Activated CD8-positive, alpha-beta memory T cell treated with anti-CD3 and anti-CD28 coated beads for 24 hours (primary cell): ENCODE measurements at regions not wholly inside any gene's neighbourhood (a gene's known extent, or its start where the extent isn't known, plus 50 kb on each side); places are given as distances from the start of the nearest gene placed in this dataset.
"Not testable (repeated sequence)": the region's sequence is repeated elsewhere in the genome, so short reads cannot be mapped to it uniquely, and the experiment has no call there.

Source experiments
- DNase-seq: peaks from one replicate; pipeline ENCODE4 v3.0.0-alpha.2; 2020

DNA sequence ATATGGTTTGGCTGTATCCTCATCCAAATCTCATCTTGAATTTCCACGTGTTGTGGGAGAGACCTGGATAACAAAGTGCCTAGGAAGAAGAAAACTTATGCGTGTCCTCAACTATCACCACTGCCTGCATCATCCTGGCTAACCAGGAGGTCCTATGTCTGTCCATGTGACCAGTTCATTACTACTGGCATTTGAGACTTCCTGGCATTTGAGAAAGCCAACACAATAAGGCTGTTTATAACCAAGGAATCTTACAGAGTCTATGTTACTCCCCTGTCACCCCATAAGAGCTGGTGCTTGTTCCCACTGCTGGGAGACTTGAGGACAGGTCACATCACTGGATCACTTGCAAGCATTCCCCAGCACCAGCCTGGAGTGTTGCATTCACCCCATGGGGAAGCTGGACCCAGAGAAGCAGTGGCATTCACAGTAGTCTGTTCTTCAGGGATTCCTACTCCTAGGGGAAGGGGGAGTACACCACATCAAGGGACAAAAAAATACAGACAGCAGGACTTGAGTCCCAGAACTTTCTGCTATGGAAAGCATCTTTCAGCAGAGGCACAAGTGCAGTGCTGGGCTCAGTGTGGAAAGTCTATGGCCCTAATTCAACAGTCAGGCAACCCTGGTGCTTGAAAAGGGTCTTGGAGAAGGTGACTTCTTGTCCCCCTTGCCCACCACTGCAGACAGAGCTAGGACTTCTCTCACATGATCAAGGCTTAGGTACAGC is 717.1 kb downstream of the SEMA5A start:
- DNase-seq: no peak

- DNase-seq: no peak
Measured at GRCh38 chr5:8829323-8830029, 716.4 kb downstream of the SEMA5A start.

- DNase-seq: no peak
Measured at GRCh38 chr5:8831251-8831650, 714.6 kb downstream of the SEMA5A start.

- DNase-seq: no peak
Measured at GRCh38 chr5:8831854-8832253, 714.0 kb downstream of the SEMA5A start.

- no peak for DNase-seq
Measured at GRCh38 chr5:8839361-8840055, 706.4 kb downstream of the SEMA5A start.

DNA sequence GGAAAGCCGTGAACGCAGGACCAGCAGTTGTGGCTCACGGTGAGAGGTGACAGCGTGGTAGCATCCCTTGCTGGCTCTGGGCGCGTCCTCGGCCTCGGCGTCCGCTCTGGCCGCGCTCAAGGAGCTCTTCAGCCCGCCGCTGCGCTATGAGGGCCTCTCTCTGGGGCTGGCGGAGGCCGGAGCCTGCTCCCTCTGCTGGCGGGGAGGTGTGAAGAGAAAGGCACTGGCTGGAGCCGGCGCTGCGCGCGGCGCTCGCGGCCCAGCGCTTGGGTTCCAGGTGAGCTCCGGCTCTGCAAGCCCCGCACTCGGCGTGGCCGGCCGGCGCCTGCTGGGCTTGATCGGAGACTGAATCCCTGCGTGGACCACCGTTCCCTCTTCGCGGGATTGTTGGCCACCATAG is 705.6 kb downstream of the SEMA5A start:
- DNase-seq: no peak

GRCh38 chr5:8840746-8841145 is 705.1 kb downstream of the SEMA5A start:
- DNase-seq: not testable (repeated sequence)

GRCh38 chr5:8842971-8843551 is 702.8 kb downstream of the SEMA5A start:
- DNase-seq: no peak

DNA sequence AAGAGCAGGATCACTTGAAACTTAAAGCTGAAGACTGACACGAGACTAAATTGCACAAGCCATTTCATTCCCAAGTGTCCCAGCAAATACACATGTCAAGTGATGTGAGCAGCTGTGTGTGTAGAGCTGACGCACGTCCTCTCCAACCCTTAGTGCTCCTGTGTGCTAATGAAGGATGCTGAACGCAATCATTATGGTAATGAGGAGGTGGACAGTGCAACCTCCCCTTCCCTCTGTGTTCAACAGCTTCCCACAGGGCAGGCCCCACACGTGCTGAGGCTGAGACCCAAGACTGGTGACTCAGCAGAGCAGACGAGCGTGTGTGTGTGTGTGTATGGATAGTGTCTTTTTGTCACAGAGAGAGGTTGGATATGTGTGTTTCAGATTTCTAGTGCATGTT is 702.1 kb downstream of the SEMA5A start:
- no peak for DNase-seq

- DNase-seq: no peak
Measured at GRCh38 chr5:8844206-8844605, 701.7 kb downstream of the SEMA5A start.

- no peak for DNase-seq
Measured at GRCh38 chr5:8844847-8845246, 701.0 kb downstream of the SEMA5A start.

GRCh38 chr5:8845296-8845695 is 700.6 kb downstream of the SEMA5A start:
- DNase-seq: no peak

GRCh38 chr5:8848366-8848765 is 697.5 kb downstream of the SEMA5A start:
- no peak for DNase-seq

DNA sequence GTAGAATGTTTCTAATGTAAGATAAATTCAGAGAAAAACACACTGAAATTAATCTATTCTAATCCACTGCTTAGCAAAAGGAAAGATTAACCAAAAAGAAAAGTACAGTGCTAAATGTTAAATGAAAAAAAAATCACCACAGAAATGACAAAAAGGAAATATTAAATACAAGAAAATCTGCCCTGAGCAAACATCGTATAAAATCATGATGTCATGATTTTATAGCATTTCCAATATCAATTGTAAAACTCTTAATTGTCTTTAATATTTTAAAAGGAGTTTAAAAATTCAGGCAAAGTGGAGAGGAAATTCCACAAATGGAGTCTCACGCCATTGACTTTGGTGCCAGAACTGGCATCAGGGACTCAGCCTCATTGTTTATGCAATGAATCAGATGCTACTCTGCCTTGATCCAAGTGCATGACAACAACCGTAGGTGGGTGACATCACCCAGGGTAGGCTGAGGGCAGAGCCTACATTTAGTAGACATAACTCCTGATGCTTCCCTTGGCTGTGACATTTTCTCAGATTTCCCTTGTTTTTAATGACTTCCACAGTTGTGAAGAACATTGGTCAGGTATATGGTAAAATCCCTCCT is 696.8 kb downstream of the SEMA5A start:
- no peak for DNase-seq

DNA sequence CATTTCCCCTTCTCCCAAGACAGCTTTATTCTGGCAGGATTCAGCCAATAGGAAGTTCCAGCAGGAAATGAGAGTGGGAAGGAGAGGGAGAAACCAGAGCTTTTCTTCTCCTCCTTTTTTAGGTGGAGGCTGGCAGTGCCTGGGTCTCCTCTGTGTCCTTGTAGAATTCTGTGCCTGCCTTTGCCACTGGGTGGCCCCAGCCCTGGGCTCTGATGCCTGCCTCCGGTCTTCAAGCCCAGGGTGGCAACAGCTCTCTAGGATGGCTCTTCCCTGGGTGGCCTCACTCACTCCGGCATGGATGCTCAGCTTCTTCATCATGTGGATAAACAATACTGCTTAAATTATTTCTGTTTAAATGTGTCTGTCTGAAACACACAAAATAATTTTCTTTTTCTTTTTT is 694.8 kb downstream of the SEMA5A start:
- no peak for DNase-seq

DNA sequence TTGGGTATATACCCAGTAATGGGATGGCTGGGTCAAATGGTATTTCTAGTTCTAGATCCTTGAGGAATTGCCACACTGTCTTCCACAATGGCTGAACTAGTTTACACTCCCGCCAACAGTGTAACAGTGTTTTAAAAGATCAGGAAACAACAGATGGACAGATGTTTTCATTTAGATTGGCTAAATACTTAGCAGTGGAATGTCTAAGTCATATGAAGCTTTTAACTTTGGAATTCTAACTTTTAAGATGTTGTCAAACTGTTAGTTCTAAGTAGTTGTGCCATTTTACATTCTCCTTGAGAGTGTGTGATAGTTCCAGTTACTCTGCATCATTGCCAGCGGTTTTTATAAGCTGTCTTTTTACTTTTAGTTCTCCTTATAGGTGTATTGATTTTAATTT is 688.8 kb downstream of the SEMA5A start:
- no peak for DNase-seq

- no peak for DNase-seq
Measured at GRCh38 chr5:8861764-8862163, 684.1 kb downstream of the SEMA5A start.

GRCh38 chr5:8864053-8864452 is 681.8 kb downstream of the SEMA5A start:
- DNase-seq: no peak

- no peak for DNase-seq
Measured at GRCh38 chr5:8865266-8865665, 680.6 kb downstream of the SEMA5A start.

DNA sequence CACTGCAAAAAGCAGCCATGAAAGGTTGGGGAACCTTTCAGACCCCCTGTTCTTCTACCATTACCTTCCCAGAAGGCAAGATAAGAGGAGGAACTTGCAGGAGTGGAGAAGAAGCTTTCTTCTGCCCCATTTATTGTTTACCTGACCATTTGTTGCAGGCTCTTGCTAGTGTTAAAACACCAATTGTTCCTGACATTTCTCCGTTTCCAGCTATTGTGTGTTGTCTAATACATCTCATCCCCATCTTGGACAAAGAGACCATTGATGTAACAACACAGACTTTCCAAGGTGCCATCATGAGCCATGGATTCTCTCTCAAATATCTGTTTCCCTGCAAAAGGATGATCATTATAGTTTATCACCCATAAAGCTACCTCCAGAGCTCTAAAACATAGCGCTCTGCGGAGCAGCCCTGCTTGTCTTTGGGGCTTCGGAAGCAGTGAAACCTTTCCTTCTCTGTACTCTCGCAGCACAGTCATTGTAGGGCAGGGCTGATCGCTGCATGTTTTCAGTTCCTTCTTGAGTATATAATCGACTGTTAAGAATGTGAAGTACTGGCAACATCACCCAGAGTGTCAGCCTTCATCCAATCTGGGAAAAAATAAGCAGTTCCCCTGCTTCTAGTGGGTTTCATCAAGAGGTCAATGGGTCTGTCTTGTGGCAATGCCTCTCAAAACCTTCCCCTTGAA is 680.0 kb downstream of the SEMA5A start:
- DNase-seq: no peak

GRCh38 chr5:8868283-8868682 is 677.6 kb downstream of the SEMA5A start:
- no peak for DNase-seq

GRCh38 chr5:8869932-8870331 is 675.9 kb downstream of the SEMA5A start:
- DNase-seq: no peak
